ENCODE measurements at regions not wholly inside any gene's neighbourhood (a gene's known extent, or its start where the extent isn't known, plus 50 kb on each side); places are given as distances from the start of the nearest gene placed in this dataset.

DNA sequence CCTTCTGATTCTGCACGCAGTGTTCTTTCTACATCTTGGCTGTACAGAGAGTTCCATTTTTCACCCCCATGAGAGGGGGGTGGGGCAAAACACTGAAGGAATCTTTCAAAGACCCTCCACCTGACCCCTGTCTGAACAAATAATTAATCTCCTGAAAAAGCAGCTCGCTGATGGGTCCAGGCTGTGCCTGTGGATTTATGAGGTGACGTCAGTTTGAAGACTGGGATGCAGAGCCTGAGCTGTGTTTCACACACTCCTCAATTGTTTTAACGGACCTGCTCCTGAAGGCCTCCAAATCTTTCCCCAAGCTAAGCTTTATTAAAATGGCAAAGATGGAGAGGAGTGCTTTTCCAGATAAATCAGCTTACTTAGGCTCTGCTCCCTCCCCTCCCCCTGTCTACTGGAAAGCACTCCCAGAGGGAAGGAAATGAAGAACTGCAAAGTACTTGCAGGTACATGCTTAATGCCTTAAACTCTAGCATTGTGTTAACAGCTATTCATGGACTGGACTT lies 390.2 kb upstream of the TNP1 start:
- no peak overlapping the region for H3K27ac Mint-ChIP-seq
- H3K4me1 Mint-ChIP-seq = no peaks in the 10 kb centered on the region
- H3K4me3 Mint-ChIP-seq = no peak overlapping the region
- H3K9me3 Mint-ChIP-seq = no peaks in the 10 kb centered on the region
- peaks cover 4% of the 10 kb centered on the region for H3K27me3 Mint-ChIP-seq
- H3K36me3 Mint-ChIP-seq = no peaks in the 10 kb centered on the region
- DNase-seq = no peak
- CTCF ChIA-PET = no interaction called here

DNA sequence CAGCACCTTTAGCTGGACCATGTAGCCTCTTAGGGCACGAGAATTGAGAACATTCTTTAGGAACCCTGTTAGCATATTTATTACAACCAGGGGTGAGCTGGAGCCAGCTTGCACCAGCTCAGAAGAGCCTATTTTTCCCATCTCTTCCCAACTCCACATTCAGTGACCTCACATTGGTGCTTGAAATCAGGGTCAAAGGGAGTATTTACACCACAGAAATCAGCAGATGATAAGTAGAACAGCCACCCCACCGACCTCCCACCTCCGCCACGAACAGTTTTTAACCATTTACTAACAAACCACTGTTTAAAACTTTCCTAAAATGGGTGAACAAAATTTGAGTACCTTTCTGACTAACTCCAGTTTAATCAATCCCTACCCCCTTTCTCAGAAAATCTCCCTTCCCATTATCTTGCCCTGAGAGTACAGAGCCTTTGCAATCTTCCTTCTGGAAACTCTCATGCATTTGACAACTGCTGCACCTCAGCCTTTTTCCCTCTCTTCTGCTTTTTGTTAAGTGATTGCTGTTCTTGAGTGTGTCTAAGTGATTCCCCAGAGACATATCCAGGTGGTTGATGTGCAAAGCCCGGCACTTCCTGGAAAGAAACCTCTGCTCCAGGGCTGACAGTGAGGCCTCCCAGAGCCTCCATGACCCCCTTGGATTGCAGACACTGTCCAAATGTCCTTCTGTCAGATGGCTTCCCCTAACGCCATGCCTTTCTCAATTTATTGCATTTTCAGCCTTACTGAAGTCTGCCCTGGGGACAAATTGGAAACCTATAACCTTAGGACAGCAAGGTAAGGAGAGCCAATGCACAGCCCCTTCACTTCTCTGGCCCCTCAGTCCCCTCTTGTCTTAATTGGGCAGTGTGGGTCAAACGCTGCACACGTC lies 389.5 kb upstream of the TNP1 start:
- Mint-ChIP-seq H3K27ac (no peak overlapping the region), H3K4me3 (no peak overlapping the region), H3K27me3 (peaks cover 4% of the 10 kb centered on the region), H3K36me3 (no peaks in the 10 kb centered on the region), H3K9me3 (no peaks in the 10 kb centered on the region), H3K4me1 (no peaks in the 10 kb centered on the region)
- CTCF ChIA-PET = no interaction called here
- no peak for DNase-seq

DNA sequence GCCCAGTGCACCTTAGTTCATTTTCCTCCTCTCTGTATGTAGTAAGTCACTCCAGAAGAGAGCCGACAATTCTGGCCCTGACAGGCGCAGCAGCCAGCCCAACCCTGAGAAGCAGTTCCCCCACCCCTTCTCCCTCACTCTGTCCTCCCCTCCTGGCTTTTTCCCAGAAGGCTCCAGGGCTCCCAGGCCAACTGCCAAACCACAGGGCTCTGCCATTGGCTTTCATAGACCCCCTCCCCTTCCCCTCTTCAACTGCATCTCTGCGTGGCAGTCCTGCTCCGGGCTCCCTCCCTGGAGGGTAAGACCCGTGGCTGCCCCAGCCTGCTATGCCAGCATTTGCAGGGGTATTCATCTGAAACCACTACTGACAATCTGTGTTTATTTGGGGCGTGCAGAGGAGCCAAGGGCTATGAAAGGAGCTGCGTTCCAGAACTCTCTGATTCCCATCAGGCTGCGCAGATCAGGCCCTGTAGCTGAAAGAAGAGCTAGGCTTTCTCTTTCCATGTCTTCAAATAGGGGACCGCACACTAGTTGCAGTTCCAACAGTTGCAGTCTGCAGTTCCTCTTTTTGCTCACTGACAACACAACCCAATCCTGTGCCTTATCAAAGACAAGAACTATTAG lies 388.6 kb upstream of the TNP1 start:
- Mint-ChIP-seq H3K9me3 (no peaks in the 10 kb centered on the region), H3K27ac (no peak overlapping the region), H3K4me3 (no peak overlapping the region), H3K27me3 (peaks cover 4% of the 10 kb centered on the region), H3K4me1 (no peaks in the 10 kb centered on the region), H3K36me3 (no peaks in the 10 kb centered on the region)
- DNase-seq = no peak
- CTCF ChIA-PET = no interaction called here

DNA sequence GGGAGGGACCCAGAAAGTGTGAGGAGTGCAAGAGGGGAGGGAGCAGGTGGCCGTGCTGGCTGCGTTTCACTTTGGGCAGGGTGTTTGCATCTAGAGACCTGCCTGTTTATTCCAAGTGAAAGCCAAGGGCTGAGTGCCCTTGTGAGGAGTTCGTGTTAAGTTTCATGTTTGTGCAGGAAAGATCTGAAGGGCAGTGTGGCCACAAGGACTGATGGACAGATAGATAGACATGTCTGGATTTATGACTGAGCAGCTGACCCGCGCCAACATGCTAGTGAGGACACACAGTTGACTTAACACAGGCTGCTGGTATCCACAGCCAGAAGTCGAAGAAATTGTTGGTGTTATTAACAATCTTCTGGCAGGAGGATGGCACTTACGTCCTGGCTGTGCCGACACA lies 387.6 kb upstream of the TNP1 start:
- no peak for DNase-seq
- Mint-ChIP-seq H3K27me3 (peaks cover 4% of the 10 kb centered on the region), H3K4me3 (no peak overlapping the region), H3K27ac (no peak overlapping the region), H3K9me3 (no peaks in the 10 kb centered on the region), H3K4me1 (no peaks in the 10 kb centered on the region), H3K36me3 (no peaks in the 10 kb centered on the region)
- CTCF ChIA-PET = no interaction called here

DNA sequence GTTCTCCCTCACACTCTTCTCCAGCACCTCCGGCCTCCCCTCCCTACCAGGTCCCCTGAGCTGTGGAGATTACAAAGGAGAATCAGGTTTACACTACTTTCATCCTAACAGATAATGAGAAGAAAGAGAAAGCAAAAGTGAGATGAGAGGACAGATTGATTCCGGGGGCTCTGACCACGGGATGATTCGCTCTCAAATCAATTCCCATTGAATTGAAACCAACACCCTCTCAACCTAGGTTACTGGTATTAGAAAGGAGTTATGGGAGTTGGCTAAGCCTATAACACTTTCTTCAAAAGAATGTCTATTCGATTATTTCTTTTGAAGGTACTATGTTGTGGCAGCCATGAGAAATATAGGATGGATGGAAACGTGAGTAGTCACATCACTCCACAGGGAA lies 386.2 kb upstream of the TNP1 start:
- H3K27ac Mint-ChIP-seq = no peak overlapping the region
- no peak for DNase-seq
- H3K27me3 Mint-ChIP-seq = peaks cover 4% of the 10 kb centered on the region
- no peaks in the 10 kb centered on the region for H3K36me3 Mint-ChIP-seq
- no peaks in the 10 kb centered on the region for H3K4me1 Mint-ChIP-seq
- CTCF ChIA-PET = no interaction called here
- no peak overlapping the region for H3K4me3 Mint-ChIP-seq
- H3K9me3 Mint-ChIP-seq = no peaks in the 10 kb centered on the region

DNA sequence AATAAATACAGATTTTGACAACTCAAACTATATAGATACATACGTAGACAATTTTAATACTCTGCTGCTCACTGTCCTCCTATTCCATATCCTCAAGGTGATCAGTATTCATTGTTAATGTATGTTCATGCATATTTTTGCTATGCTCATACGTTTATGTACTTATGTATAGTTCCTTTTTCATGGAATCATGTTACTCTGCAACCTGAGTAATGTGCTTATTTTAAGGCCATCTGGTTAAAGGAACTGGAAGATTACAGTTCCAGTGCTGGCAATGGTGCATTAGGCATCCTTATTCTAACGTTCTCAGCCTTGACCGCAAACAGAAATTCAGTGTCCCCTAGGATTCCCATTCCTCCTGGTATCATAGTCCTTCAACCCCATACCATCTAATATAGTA lies 385.0 kb upstream of the TNP1 start:
- Mint-ChIP-seq H3K4me1 (no peaks in the 10 kb centered on the region), H3K36me3 (no peaks in the 10 kb centered on the region), H3K27ac (no peak overlapping the region), H3K9me3 (no peaks in the 10 kb centered on the region), H3K4me3 (no peak overlapping the region), H3K27me3 (peaks cover 4% of the 10 kb centered on the region)
- DNase-seq = no peak
- CTCF ChIA-PET = no interaction called here

DNA sequence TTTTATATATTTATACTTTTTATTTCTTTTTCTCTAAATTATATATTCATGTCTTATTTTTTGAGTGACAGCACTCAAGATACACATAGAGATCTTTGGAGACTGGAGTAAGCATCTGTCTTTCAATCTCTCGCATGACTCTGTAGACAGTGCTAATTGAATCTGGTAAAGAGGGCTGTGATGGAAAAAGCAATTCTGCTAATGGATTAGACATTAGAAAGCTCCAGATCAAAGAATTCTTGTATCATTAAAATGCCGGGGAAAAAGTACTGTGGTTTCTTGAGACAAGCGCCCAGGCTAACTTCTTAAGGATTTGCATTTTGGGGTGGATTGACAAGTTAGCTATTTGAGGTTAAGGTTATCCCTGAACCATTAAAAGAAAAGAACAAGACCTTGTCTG lies 383.1 kb upstream of the TNP1 start:
- Mint-ChIP-seq H3K4me3 (no peak overlapping the region), H3K9me3 (no peaks in the 10 kb centered on the region), H3K27ac (no peak overlapping the region), H3K36me3 (no peaks in the 10 kb centered on the region), H3K4me1 (no peaks in the 10 kb centered on the region), H3K27me3 (peaks cover 4% of the 10 kb centered on the region)
- no peak for DNase-seq
- CTCF ChIA-PET = no interaction called here

DNA sequence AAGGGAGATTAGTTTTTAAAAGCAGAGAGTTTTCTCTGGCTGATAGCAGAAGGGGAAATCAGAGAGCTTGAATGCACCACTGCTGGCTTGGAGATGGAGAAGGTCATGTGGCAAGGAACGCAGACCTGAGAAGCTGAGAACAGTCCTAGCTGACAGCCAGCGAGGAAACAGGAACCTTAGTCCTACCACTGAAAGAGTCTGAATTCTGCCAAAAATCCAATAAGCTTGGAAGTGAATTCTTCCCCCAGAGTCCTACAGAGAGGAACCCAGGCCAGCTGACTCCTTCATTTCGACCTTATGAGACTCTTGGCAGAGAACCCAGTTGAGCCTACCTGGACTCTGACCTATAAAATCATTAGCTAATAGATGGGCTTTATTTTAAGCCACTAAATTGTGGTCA lies 371.9 kb upstream of the TNP1 start:
- CTCF ChIA-PET = no interaction called here
- DNase-seq = no peak

DNA sequence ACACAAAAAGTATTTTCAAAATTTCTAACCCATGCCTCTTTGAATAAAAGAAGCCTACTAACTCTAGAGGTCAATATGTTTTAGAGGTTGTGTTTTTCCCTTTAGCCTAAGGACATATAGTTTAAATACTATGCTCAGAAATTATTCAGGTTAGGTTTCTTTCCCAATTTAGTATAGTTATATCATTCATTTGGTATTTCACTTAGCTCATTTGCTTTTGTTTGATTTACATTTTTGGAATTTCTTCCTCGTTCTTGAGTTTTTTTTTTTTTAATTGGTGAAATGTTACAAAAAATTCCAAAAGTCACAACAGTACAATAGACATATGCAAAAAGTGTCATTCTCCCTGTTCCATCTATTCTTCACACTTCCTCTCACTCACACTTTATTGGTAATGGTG lies 371.3 kb upstream of the TNP1 start:
- Mint-ChIP-seq H3K4me1 (no peaks in the 10 kb centered on the region), H3K9me3 (peaks cover under 1% of the 10 kb centered on the region), H3K36me3 (peaks cover under 1% of the 10 kb centered on the region), H3K4me3 (no peak overlapping the region), H3K27me3 (peaks cover 5% of the 10 kb centered on the region), H3K27ac (no peak overlapping the region)
- no peak for DNase-seq
- CTCF ChIA-PET = no interaction called here

More for the DNA sequence above, 371.9 kb upstream of the TNP1 start:
- no peak overlapping the region for H3K27ac Mint-ChIP-seq
- peaks cover 3% of the 10 kb centered on the region for H3K9me3 Mint-ChIP-seq
- peaks cover 2% of the 10 kb centered on the region for H3K36me3 Mint-ChIP-seq
- H3K4me1 Mint-ChIP-seq = no peaks in the 10 kb centered on the region
- no peak overlapping the region for H3K4me3 Mint-ChIP-seq
- peaks cover 8% of the 10 kb centered on the region for H3K27me3 Mint-ChIP-seq

DNA sequence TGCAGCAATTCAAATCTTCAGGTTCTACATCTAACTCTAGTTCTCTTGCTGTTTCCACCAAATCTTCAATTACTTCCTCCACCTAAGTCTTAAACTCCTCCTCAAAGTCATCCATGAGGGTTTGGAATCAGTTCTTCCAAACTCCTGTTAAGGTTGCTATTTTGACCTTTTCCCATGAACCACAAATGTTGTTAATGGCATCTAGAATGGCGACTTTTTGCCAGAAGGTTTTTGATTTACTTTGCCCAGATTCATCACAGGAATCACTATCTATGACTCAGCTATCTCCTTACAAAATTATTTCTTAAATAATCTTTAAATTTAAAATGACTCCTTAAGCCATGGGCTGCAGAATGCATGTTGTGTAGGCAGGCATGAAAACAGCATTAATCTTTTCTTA lies 368.9 kb upstream of the TNP1 start:
- Mint-ChIP-seq H3K36me3 (peaks cover 1% of the 10 kb centered on the region), H3K27me3 (peaks cover 4% of the 10 kb centered on the region), H3K9me3 (peaks cover 6% of the 10 kb centered on the region), H3K4me1 (peaks cover 6% of the 10 kb centered on the region), H3K4me3 (no peak overlapping the region), H3K27ac (no peak overlapping the region)
- DNase-seq = no peak
- CTCF ChIA-PET = no interaction called here

DNA sequence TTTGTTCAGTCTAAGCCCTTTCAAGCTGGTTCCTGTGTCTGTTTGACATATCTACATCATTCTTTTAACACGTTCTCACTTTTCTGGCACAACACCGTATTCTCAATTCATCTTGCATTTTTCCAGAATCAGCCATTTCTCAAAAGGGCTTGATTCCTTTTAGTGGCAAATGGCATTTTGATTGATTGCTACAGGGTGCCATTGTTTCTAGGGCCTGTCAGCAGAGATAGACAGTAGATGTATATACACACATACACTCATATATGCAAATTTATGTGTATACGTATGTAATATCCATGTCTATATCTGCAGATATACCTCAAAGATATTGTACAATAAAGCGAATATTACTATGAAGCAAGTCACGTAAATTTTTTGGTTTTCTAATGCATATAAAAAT lies 367.9 kb upstream of the TNP1 start:
- DNase-seq = no peak
- H3K27me3 Mint-ChIP-seq = peaks cover 4% of the 10 kb centered on the region
- peaks cover 15% of the 10 kb centered on the region for H3K4me1 Mint-ChIP-seq
- H3K4me3 Mint-ChIP-seq = no peak overlapping the region
- peaks cover 1% of the 10 kb centered on the region for H3K36me3 Mint-ChIP-seq
- peaks cover 8% of the 10 kb centered on the region for H3K9me3 Mint-ChIP-seq
- H3K27ac Mint-ChIP-seq = no peak overlapping the region
- CTCF ChIA-PET = no interaction called here

DNA sequence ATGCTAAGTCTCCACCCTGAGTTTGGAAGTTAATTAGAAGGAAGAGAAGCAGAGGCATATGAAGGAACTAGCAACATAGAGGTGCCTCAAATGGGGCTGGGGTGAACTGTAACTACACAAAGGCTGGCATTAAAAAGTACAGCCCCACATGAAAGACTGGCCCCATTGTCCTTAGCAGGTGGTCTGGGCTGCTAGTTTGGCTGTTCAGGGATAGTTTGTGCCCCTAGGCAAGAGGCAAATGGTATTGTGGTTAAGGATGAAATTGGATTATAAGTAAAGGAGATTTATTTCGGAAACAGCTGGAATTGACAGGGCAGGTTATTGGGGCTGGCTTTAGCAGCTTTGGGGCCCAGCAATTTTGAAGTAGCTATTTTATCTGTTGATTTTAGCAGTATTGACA lies 365.7 kb upstream of the TNP1 start:
- peaks cover 1% of the 10 kb centered on the region for H3K36me3 Mint-ChIP-seq

DNA sequence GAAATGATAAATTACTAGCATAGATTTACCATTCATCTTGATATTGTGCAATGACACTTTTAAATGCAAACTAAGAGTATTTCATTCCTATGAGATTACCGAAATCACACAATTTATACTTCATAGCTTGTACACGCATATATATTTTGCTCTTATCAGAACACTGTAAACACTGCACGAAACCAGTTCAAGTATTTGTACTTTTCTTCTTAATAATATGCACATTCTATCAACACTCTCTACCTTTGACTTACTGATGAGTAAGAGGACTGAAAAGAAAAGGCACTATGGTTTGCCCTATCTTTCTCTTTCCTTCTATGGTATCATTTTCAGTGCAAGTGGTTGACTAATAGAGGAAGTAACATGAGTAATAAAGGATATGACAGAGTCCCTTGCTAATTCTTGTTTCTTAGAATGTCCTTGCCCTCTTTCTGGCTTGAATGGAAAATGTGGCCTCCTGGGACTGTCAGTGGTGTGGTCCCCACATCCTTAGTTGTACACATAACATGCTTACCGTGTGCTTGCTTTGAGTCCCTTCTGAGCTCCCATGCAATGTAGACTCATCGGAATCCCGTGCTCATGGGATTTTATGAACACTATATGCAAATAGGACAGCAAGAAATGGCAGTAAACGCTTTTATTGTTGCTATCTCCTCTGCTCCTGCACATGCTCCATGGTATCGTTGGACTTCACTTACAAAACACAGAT lies 363.5 kb upstream of the TNP1 start:
- Mint-ChIP-seq H3K4me3 (no peak overlapping the region), H3K27me3 (peaks cover 4% of the 10 kb centered on the region), H3K27ac (peak overlapping the region; percentile 55), H3K36me3 (peaks cover 1% of the 10 kb centered on the region), H3K9me3 (peaks cover 8% of the 10 kb centered on the region), H3K4me1 (peaks cover 31% of the 10 kb centered on the region)
- DNase-seq = peak; percentile 53
- CTCF ChIA-PET = interaction anchor here (1.0 to 1.5 kb wide), 4 partner anchors 57 to 566 kb away, joined by 3 to 4 read pairs (median 4); no protein-coding TSS in a partner anchor

More for the DNA sequence above, 365.7 kb upstream of the TNP1 start:
- Mint-ChIP-seq H3K27me3 (no peaks in the 10 kb centered on the region), H3K9me3 (peaks cover 8% of the 10 kb centered on the region), H3K27ac (no peak overlapping the region), H3K4me1 (peaks cover 24% of the 10 kb centered on the region), H3K4me3 (no peak overlapping the region)
- CTCF ChIA-PET = no interaction called here
- no peak for DNase-seq

DNA sequence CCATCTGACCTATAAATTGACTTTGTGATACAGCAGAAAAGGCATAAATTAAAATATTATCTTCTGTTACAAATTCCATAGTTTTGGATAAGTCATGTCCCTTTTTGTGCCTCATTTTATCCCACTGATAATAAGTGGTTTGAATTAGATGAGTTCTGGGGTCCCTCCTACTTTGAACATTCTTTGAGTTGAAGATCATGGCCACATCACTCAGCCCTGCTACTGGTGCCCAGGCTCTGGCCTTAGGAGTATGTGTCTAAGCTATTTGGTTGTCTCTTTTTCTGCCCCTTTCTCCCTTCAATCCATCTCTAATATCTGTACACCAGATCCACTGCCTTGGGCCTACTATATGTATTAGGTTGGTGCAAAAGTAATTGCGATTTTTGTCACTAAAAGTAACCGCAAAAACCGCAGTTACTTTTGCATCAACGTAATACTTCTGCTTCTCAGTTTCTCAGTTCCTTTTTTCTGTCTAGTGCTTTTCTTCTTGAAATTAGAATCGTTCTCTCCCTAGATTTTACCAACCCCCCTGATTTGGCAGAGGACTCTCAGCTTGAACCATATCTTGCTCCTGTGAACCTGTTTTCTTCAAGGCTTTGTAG lies 362.5 kb upstream of the TNP1 start:
- DNase-seq = no peak
- Mint-ChIP-seq H3K36me3 (peaks cover 1% of the 10 kb centered on the region), H3K4me1 (peaks cover 31% of the 10 kb centered on the region), H3K27ac (peak overlapping the region; percentile 24), H3K9me3 (peaks cover 8% of the 10 kb centered on the region), H3K4me3 (no peak overlapping the region), H3K27me3 (peaks cover 4% of the 10 kb centered on the region)
- CTCF ChIA-PET = interaction anchor here (1.1 to 1.2 kb wide), 3 partner anchors 288 to 490 kb away, joined by 3 read pairs; no protein-coding TSS in a partner anchor

All from activated naive CD4-positive, alpha-beta T cell treated with anti-CD3 and anti-CD28 coated beads, Interleukin-2, amount 10 ng/mL, durations not matched to agents 7 days and 5 days (primary cell).